SIG-M5 treated with dmso at 0.1 percent for 504 hours (cell line): ENCODE measurements at regions not wholly inside any gene's neighbourhood (a gene's known extent, or its start where the extent isn't known, plus 50 kb on each side); places are given as distances from the start of the nearest gene placed in this dataset.

Experiments
- DNase-seq: peaks from one replicate; lab custom pipeline; 2025; ENCODE audit not compliant: unreplicated experiment; lab: John Stamatoyannopoulos, UW

DNA sequence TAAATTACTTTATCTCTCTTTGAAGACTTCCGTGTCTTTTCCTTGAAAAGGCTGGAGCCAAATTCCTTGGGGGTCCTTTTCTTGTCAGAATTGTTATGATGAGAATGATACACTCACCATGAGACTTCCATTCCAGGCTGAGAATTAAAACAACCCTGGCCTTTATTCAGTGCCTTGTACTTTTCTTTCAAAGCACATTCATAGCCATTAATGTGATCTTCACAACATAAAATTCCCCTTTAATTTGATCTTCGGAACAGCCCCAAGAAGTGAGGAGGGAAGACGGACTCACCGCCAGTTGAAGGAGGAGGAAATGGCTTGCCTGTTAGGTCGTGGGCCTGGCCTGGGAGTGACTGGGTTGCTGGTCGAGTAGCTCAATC, 127.3 kb downstream of the DDX1 start:
- DNase-seq: no peak

DNA sequence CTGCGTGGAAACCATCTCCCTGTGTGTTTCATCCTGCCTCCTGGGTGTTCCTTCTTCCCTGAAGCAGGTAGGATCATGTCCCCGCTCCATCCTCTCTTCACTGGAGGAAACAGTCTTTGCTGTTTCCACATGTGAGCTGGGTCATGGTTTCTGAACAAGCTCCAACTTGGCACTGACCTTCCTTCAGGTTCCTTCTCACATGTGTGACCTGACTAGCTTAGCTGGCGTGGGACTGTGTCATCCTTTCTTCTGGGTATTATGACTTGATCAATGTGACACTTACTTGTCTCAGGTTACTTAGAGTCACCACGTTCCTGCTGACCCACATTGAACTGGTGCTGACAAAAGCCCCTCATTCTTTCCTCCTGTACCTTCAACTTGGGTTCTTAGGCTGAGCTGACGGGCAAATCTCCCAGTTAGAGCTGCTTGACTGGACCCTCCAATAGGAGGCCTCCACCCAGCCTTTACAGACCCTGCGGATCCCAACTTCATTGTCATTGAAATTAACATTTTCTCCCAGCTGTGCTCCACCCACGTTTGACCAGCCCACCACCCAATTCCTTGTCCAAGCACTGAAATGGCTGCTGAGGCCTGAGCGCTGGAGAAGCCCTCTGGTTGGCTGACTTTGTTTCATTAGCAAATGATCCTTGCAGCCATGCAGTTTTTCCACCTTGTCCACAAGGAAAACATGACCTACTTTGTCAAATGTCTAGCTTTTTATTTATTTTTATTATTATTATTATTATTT, 128.1 kb downstream of the DDX1 start:
- DNase-seq: no peak

DNA sequence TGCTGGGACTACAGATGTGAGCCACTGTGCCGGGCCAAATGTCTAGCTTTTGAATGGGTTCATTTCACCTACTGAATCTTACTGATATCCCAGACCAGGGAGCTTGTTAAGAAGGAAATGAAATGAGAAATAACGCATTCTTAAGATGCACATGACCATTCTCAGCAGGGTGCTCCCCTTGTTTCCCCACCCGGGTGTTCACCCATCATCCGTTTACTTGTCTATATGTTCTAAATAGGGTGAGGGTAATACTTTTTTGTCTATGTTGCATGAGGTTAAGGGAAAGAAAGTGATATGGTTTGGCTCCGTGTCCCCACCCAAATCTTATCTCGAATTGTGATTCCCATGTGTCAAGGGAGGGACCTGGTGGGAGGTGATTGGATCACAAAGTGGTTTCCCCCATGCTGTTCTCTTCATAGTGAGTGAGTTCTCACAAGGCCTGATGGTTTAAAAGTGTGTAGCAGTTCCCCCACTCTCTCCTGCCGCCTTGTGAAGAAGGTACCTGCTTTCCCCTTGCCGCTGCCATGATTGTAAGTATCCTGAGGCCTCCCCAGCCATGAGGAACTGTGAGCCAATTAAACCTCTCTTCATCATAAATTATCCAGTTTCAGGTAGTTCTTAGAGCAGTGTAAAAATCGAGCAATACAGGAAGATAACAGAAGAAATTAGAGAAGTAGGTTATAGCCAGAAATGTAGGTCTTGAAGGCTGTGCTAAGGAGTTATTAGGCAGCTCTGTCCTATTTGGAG, 129.1 kb downstream of the DDX1 start:
- DNase-seq: no peak

DNA sequence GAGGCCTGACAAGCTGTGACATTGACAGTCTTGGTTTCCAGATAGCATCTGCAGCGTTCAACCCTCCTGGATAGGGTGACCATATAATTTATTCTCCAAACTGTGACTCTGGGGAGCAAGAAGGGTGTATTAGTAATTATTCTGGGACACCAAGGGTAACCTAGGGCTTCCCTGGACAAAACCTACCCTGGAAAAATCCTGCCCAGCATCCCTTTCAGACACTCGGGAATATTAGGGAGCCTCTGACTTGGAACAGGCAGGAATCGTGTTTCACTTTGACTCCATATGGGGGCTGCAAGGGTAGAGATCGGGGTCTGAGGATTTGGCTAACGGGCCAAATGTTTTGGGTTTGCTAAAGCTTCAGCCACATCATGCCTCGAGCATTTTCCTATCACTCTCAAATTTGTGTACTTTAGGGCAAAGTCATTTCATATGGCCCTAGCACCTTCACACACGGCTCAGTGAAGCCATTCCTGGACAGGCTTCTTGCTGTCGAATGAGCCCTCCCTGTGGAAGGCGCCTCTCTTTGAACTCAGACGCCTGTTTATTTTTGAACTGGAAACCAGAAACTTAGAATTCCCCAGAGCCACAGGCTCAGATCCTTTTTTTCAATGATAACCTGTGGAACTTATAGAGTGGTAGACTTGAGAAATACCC, 129.9 kb downstream of the DDX1 start:
- no peak for DNase-seq

DNA sequence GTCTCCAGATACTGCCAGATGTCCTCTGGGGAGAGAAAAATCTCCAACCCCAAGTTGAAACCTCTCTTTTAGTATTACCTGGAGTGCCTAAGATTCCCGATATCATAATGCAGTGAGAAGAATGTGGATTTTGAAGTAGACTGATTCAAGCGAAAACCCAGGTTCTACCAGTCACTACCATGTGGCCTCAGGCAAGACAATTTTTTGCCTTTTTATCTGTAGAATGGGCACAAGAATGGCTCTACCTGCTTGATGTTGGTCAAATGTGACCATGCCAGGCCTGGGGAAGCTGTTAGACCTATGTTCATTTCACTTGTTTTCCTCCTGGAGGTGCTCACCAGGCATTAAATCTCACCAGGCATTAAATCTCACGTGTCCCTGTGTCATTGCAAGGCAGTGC, 131.3 kb downstream of the DDX1 start:
- DNase-seq: no peak

DNA sequence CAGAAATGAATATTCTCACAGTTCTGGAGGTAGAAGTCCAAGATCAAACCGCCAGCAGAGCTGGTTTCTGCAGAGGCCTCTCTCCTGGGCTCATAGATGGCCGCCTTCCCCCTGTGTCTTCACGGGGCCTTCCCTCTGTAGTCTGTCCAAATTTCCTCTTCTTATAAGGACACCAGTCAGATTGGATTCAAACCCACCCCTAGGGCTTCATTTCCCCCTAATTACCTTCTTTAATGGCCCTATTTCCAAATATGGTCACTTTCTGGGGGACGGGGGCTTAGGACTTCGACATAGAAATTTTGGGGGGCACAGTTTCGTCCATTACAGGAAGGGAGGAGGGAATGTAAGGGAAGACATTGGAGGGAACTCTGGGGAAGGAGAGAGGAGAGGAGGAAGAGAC, 132.6 kb downstream of the DDX1 start:
- DNase-seq: no peak

DNA sequence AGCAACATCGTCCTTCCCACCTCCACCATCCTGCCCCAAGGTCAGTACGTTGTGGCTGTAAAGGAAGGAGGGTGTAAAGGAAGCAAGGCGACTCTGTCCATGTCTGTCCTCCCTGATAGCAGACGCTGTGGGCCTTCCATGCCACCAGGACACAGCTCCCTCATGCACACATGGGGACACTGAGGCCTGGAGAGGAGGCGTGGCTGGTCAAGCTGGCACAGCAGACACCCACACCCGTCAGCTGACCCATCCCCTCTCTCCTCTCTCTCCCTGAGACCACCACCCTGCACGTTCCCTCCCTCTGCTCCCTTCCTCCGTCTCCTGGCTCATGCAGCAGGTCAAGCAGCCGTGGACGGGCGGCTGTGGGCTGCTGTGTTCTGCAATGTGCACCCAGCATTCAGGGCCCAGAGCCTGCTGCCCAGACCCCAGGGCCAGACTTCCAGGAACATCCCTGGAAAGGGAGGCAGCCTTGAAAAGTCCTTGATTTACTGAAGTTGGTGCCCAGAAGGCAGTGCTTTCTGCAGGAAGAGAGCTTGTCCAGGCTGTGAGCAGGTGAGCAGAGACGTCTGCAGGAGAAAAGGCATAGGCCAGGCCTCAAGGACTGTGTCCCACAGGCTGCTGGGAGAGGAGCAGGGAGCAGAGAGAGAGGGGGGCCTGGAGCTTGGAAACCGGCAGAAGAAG, 133.6 kb downstream of the DDX1 start:
- no peak for DNase-seq

DNA sequence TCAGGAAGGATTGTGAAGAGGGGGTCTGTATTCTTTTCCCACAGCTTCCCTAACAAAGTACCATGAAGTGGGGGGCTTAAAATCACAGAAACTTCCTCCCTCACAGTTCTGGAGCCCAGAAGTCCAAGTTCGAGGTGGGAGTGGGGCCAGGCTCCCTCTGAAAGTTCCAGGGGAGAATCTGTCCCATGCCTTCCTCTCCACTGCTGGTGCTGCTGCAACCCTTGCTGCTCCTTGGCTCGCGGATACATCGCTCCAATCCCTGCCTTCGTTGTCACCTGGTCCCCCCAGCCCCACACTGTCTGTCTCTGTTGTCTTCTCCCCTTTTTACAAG, 134.1 kb downstream of the DDX1 start:
- DNase-seq: no peak

DNA sequence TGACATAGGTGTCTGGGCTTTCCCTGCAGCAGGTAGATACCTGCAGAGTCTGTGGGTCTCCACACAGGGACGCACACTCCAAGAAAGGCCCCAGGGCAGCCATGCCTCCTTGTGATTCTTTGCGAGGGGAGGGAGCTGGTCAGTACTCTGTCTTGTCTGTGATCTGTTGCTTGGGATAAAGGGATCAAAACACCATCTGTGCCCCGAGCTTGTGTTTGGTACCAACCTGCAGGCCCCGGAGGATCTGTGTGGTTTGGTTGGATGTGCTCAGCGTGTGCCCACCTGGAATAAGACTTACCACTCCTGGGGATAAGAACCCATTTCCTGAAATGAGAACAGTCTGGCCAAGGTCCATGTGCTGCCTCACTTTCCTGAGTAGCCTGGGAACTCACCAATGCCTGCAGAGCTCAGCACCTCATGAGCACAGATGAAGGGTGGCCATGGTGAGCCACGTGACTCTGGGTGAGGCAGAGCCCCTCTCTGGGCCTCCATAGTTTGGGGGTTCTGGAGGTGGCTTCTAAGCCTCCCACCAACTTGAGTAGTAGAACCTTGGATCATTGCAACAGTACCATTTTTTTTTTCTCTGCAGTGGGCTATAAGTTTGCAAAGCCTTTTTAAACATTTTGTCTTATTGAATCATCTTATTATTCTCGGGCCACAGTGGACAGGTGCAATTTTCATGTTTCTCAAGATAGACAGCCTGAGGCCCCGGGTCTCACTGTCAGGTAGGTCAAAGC, 134.8 kb downstream of the DDX1 start:
- DNase-seq: no peak

DNA sequence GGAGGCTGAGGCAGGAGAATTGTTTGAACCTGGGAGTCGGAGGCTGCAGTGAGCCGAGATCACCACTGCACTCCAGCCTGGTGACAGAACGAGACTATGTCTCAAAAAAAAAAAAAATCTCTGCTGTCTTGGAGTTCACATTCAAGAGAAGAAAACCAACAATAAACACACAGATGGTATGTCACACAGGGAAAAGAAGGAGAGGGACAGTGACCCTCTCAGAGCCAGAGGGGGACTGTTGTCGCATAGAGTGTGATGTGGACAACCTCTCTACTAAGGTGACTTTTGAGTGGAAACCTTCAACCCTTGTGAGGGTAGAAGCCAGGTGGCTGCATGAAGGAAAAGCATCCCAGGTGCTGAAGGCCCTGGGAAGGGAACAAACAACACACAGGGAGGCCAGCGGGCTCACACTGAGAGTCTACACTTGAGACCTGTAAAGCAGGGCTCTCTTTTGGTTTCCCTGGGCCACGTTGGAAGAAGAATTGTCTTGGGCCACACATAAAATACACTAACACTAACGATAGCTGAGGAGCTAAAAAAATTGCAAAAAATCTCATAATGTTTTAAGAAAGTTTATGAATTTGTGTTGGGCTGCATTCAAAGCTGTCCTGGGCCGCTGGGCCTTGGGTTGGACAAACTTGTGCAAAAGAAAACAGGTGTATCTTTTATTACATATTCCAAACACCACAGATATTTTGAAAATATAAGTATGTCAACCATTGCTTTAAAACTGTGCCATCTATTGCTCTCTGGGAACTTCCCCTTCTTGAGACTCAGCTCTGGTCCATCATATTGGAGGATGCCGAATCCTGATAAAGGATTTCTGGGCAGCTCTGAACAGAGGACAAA, 136.0 kb downstream of the DDX1 start:
- no peak for DNase-seq

DNA sequence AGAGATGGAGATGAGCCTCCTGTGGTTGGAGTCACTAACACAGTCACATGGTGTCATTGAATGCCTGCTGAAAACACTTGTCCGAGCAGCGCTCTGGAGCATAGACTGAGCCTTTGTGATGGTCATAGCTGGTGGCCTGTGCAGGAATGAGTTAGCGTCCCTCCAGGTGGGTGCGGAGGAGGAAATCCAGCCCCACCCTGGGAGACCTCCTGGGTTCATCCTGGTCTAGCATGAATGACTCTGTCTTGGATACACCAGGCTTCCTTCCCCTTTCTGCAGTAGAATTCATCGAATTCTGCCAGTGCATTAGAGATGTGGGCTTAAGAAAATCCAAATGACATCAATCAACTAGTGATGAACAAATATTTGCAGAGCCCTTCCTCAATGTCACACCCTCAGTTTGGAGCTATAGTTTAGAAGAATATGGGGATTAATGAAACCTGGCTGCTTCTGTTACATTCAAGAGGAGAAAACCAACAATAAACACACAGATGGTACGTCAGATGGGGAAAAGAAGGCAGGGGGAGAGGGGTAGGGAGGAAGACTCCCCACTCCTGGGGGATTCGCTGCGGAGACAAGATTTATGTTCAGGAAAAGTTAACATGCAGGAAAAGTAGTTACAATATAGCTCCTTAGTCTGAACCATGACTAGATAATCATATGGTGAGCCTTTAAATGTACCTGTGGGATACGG, 136.7 kb downstream of the DDX1 start:
- no peak for DNase-seq

DNA sequence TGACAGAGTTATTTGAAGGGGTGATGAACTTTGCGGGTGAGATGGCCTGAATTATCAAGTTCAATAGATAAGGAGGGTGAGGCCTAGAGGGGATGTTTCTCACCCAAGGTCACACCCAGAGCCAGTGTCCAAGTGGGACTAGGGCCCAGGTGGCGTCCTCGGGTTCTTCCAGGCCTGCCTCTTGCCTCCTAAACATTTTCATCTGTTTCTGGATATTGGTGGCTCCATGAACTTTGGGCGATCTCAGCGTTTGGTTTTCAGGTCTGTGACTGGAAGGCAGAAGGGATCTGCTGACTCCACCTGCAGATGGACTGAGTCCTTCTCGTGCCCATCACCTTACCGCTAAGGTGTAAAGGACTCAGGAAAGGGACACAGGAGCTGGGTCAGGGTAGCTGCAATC, 137.3 kb downstream of the DDX1 start:
- DNase-seq: no peak

DNA sequence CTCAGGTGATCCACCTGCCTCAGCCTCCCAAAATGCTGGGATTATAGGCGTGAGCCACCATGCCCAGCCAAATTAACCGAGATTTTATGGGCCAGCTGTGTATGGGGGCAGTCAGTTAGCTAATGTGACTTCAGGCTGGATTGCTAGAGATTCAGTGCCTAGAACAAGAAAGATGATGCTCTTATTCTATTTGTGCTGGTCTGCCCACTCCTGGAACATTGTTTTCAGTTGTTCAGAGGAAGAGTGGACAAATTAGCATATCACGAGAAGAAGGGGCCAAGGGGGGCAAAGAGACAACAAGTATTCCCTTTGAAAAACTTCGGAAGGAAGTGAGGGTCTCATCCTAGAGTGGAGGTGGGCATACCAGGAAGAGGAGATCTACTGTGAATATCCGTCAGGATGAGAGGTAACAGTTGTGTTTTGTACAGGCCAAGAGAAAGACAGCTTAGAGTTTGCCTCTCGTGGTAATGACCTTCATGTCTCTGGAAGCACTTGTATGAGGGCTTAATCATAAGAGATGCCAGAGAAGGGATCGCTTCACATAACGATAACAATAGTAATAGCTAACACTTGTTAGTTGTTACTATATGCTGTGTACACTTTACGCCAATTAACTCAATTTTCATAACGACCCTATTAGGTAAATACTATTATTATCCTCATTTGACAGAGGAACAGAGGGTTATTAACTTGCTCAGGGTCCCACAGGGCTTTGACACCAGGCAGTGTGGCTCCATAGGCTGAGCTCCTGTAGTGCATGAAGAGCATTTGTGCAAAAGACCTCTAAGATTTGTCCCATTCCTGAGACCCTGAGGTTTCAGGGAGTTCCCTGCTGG, 138.3 kb downstream of the DDX1 start:
- no peak for DNase-seq

DNA sequence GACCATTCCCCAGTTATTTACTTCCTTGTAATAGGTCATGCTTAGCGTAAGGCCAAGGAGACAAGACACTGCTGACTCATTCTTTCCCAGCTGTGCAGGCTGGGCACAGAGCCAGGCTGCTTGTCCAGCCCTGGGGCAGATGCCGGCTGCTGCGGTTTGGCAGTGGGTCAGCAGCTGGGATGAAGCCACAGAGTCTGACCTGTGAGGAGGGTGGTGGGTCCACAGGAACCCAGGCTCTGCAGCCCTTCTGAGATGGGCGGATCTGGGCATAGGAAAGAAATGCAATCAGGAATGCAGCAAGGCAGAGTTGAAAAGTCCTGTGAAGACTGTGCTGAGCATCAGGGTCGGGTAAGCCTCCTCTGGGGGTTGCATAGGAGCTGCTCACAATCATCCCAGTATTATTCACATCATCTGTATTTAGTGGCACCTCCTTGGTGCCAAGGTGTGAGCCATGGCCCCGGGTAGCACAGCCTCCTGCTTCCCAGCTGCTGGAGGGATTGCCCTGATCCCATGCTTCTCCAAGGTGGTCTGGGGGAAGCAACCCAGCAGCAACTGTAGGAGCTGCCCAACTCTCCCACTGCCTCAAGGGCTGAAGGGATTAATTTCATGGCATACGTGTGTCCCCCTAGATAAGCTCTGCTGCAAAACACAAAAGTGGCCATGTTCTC, 139.0 kb downstream of the DDX1 start:
- peak; percentile 46 for DNase-seq

DNA sequence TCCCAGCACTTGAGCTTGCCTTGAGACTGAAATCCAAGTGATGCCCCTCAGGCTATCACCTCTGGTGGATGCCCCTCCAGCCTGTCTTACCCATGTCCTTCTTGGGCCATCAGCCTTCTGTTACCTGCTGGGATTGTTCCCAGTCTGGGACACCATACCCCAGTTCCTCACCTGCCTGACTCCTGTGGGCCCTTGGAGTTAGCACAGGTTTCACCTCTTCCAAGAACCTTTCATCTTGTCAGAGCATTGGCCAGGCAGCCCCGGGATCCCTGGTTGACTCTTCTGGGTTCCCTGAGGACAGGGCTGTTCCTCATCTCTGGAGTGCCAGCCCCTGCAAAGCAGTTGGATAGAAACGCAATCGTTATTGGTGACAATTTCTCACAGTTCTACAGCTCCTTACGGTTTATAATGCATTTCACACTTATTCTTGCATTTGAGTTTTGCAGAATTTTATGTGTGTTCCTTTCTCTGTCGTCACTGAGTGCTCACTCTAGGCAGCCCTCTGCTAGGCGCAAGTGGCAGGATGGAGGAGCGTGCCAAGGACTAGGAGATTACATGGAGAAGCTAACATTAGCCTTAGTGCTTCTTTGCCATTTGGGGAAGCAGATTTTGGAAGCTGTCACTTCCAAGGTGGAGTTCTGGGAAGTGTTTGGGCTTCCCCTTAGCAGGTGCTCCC, 139.7 kb downstream of the DDX1 start:
- no peak for DNase-seq

DNA sequence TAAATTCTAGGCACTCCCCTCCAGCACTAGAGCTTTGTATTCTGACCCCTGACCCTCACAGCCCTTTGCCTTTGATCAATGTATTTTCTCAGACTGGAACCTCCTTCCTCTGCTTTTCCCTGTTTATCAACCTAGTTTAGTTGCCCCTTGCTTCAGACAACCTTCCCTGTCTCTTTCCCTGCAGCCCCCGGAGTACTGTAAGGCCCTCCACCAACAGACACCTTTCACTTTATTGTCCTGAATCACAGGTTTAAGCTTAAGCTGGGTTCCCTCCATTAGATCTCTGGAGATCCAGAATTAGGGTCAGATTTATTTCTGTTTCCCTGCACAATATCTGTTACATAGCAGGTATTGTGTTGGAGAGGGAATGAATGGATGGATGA, 140.2 kb downstream of the DDX1 start:
- DNase-seq: no peak

DNA sequence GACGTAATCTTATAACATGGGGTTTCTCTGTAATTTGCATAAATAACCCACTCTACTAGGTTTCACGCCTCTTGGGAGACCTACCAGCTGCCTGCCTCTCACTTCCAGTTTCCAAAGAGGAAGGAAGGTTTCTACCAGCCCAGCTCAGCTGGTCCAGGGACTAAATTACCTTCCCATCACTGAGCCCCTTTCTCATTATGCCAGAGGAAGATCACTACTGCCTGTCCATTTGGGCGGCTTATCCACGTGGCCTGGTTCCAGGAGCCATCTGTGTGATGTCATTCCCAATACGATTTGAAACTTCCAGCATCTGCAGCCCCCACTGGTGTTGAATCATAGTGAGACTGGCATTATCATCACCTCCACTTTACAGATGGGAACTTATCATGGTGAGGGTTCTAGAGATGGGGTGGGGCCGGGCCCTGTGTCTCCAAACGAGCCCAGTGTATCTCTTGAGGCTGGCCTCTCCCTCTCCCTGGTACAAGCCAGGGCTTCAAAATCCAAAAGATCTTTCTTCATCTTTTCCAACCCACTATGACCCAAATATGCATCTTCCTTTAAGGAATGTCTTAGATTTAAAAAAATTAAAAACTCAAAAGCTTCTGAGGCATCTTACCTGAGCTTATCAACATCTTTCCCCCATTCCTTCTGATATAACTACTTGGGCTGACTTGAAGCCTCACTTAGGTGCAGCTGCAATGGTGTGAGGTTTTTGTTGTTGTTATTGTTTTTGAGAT, 140.8 kb downstream of the DDX1 start:
- DNase-seq: no peak
